NCI-H82 (cell line): ENCODE measurements at regions not wholly inside any gene's neighbourhood (a gene's known extent, or its start where the extent isn't known, plus 50 kb on each side); places are given as distances from the start of the nearest gene placed in this dataset.
"Not testable (repeated sequence)": the region's sequence is repeated elsewhere in the genome, so short reads cannot be mapped to it uniquely, and the experiment has no call there.

Source experiments
- DNase-seq: peaks from one replicate; lab custom pipeline; 2025; lab: John Stamatoyannopoulos, UW

DNA sequence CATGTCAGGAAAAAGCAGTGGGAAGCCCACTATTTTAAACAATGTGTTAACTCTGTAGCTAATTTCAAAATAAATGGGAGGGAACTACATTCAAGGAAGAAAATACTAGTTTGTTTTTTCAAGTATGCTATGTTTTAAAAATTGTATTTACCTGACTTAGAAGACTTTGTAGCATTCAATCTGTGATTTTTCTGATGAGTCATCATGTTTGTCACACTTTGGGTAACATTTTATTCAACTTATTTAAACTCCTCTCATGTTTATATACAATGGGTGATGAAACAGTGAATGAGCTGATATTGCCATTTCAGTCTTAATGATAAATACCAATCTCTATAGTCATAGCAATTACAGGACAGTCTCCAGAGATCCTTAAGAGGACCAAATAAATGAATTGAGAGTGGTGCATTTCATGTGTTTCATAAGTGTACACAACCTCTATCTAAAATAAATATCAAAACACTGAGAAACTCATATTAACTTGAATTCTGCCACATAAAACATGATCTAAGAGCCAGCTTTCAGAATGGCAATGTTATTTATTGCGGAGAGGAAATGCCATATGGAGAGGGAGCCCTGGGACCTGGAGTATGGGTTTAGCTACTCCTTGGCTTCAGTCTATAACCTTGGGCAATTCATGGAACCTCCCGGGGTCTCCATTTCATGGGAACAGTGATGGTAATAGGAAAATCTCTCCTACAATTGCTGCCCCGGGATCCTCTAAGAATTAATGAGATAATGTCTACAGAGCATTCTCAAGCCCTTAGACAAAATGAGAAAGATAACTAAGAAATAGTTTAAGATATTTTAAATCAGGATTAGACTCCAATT lies 913.9 kb downstream of the TLE4 start:
- DNase-seq = peak; percentile 9

DNA sequence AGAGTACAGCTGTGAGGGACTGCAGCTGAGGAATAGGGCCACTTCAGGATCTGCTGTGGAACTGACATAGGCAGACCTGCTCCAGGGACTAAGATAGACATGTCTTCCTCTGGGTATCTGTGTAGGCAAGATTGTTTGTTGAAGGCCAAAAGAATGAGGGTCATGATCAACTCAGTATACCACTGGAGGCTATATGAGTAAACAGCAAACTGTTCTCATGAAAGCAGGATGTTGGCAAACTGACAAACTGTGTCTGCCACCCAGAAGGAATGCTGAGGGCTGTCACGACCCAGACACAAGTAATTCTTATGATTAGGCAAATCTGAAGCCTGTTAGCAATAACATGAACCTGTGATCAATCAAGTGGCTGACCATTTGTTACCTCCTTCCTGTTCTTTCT lies 910.5 kb downstream of the TLE4 start:
- DNase-seq = not testable (repeated sequence)

- no peak for DNase-seq
Measured at GRCh38 chr9:80467632-80468031, 895.9 kb downstream of the TLE4 start.

GRCh38 chr9:80465556-80465955 lies 893.8 kb downstream of the TLE4 start:
- DNase-seq = no peak

- no peak for DNase-seq
Measured at GRCh38 chr9:80449513-80449912, 877.7 kb downstream of the TLE4 start.

- DNase-seq = no peak
Measured at GRCh38 chr9:80448996-80449395, 877.2 kb downstream of the TLE4 start.

- DNase-seq = peak; percentile 1
Measured at GRCh38 chr9:80447876-80448275, 876.1 kb downstream of the TLE4 start.

DNA sequence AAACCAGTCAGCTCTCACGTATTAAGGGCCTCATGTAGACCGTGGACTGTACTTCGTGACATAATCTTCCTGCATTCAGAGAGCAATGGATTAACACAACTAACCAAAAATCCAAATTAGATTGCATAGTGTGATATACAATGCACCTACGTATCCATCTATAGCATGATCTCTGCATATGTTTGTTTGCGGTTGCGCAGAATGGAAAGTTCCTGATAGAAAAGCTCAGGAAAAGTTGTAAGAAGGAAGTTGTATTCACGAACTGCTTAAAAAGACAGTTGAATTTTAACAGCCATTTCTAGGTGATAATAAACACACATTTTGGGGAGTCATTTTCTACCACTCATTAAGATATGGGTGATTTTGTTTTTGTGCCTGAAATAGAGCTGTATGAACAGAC lies 869.0 kb downstream of the TLE4 start:
- peak; percentile 2 for DNase-seq

DNA sequence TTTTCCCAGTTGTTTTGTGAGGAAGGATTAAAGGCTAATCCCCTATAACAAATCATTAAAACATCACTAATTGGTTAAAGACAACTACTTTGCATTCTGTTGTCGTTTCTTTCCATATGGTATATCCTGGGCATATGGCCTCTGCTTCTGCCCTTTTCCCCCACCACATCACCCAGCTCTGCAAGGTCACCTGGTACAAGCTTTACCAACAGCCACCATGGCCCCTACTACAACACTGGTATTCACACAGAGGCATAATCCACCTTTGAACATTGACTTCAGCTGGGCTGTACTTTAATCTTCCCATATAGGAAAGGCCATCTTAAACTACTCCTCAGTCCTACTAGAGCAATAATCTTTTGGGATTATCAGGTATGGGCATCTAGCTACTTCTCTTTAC lies 866.1 kb downstream of the TLE4 start:
- peak; percentile 94 for DNase-seq

- peak; percentile 50 for DNase-seq
Measured at GRCh38 chr9:80437091-80437640, 865.4 kb downstream of the TLE4 start.

- no peak for DNase-seq
Measured at GRCh38 chr9:80435591-80435990, 863.8 kb downstream of the TLE4 start.

- no peak for DNase-seq
Measured at GRCh38 chr9:80426992-80427391, 855.2 kb downstream of the TLE4 start.

DNA sequence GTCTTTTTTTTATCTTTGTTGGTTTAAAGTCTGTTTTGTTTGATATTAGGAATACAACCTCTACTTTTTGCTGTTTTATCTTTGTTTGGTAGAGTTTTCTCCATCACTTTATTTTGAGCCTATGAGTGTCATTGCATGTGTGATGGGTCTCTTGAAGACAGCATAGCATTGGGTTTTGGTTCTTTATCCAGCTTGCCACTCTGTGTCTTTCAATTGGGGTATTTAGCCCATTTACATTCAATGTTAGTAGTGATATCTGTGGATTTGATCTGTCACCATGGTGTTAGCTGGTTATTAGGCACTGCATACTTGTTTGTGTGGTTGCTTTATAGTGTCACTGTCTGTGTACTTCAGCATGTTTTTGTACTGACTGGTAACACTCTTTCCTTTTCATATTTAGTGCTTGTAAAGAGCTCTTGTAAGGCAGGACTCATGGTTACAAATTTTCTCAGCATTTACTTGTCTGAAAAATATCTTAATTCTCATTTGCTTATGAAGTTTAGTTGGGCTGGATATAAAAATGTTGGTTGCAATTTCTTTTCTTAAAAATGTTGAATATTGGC lies 845.5 kb downstream of the TLE4 start:
- DNase-seq = no peak

- peak; percentile 1 for DNase-seq
Measured at GRCh38 chr9:80410106-80410505, 838.3 kb downstream of the TLE4 start.

DNA sequence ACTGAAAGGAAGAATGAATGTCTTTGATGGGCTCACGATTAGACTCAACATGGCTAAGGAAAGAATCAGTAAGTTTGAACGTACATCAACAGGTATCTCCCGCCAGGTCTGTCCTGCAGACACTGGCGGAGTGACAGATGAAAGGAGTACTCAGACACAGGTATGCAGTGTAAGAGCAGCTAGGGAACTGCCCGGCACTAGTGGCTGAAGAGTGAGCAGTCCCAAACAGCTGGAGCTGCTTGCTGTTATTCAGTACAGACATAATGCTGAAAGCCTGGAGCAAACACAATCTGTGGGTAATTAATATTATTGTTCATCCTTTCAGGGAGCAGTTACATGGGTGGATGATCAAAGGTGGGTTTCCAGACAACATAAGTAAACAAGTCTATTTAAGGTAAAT lies 835.5 kb downstream of the TLE4 start:
- no peak for DNase-seq

DNA sequence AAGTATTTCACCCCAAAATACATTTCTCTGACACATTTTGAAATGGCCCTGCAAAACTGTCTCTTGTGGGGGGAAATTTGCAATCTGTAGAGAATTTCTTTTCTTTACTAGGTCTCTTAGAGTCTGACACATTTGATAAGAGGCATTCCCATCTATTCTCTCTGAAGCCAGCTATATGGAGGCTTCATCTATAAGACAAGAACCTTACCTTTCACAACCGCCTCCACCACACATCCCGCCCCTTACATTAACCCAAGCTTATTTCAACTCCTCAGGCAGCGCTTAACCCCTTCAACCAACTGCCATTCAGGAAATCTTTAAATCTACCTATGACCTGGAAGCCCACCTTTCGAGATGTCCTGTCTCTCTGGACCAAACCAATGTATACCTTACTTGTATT lies 829.5 kb downstream of the TLE4 start:
- no peak for DNase-seq

GRCh38 chr9:80400624-80401230 lies 829.0 kb downstream of the TLE4 start:
- DNase-seq = no peak

DNA sequence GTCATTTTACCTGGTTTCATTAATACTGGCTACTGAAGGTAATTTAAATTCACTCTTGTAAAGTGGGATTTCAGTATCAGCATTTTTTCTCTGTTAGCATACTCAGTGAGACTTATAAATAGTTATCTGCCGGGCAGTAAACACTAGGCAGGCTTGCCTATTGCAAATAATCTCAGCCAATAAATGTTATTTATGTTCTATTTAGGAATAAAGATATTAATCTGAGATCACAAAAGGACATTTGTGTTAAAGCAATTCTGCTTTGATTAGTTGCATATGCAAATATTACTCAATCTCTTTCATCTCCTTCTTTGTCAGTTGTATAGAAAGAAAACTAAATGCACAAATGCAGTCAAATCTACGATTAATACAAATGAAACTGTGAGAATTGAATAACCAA lies 827.8 kb downstream of the TLE4 start:
- no peak for DNase-seq

DNA sequence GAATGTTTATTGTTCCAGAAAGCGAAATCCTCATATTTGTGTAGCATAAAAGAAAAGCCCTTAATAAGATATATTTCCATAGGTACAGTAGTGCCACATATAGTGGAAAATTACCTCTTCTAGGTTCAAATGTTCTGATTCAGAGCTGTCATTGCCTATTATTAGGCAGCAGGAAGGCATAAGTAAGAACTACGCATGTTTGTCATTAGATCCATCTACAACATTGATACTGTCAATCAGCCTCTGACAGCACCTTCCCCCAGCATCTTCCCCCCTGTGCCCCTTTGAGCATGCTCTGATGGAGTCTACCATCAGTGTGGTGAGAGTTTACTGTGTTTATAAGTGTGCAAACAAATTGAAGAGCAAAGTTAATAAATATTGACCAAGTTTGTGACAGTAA lies 816.1 kb downstream of the TLE4 start:
- no peak for DNase-seq

- no peak for DNase-seq
Measured at GRCh38 chr9:80385246-80385645, 813.5 kb downstream of the TLE4 start.

DNA sequence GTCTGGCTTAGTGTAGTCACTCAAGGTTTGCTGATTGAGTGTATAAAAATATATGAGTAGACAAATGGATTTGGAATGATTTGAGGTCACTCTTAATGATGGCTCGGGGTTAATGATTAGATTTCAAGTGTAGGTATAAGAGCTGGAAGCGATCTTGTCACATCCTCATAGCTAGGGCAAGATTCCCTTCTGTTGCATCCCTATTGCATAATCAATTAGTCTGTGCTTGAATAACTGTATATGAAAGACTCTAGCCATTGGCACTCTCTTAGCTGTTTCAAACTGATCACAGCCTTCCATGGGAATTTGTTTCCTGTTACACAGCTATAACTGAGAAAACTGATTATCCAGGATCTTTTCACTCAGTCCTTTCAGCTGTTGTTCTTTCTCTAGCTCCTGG lies 811.6 kb downstream of the TLE4 start:
- no peak for DNase-seq

DNA sequence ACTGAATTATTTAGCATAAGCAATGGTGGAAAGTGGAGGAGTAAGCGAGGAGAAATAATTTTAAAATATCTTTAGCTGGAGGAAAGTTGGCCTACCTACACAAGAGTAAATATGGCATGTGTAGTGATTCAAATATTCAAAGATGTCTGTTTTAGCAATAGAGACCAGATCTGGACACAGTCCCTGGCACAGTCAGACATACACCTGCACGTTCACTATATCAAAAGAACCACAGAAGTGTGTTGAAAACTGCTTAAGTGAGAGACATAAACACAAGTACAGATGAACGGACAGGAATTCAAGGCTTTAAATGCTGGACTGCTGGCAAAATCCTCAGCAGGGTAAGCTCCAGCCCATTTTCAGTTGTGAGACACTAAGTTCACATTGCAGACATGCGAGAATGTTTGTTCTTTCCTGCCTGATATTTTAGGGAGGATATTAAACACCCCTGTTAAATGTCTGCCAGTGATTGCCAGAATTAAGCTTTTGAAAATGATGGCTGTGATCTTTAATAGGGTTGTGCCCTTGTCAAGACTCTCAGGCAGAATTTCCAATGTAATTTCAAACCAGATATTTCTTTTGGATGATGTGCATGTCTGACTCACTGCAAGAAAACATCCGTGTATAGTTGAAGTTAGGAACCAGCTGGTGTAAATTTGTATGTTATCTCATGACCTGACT lies 810.6 kb downstream of the TLE4 start:
- no peak for DNase-seq

GRCh38 chr9:80380301-80380700 lies 808.5 kb downstream of the TLE4 start:
- no peak for DNase-seq
